H1 (cell line): ENCODE measurements at regions not wholly inside any gene's neighbourhood (a gene's known extent, or its start where the extent isn't known, plus 50 kb on each side); places are given as distances from the start of the nearest gene placed in this dataset.

ENCODE experiments used
- SP2 ChIP-seq: IDR thresholded peaks from 2 replicates; pipeline ENCODE4 v1.6.1; 2012; ENCODE audit warnings: mild to moderate bottlenecking, low read length, inconsistent platforms
- TF ChIP-seq, protein P1 (sequence below): IDR thresholded peaks from 2 replicates; pipeline ENCODE4 v1.6.1; 2012; ENCODE audit warnings: low read length, inconsistent platforms

DNA sequence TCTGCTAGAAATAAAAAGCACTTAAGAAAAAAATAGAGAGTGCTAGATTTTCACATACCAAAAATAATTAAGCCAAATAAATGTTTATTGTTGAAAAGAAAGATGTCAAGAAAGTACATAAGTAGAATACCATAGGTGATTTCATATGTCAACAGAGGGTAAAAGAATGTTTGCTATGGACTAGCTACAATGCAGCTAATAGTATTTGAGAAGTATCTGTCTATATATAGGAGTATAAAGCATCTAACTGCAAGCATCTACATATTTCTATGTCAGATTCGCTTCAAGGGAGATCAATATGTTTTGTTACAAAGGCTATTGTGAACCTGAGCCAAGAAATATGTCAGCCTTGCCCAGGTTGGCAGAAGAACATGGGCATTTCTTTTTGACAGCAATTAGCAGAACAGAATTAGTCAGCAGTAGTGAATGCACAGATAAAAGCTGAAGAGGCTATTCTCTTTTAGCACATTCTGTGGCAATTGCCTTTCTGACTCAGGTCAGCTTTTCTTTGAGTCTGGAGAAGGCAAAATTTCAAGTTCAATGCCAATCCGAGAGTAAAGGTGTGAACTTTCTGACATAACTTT lies 140.1 kb downstream of the ALG10B start (continued):
- TF ChIP-seq, protein P1, sequence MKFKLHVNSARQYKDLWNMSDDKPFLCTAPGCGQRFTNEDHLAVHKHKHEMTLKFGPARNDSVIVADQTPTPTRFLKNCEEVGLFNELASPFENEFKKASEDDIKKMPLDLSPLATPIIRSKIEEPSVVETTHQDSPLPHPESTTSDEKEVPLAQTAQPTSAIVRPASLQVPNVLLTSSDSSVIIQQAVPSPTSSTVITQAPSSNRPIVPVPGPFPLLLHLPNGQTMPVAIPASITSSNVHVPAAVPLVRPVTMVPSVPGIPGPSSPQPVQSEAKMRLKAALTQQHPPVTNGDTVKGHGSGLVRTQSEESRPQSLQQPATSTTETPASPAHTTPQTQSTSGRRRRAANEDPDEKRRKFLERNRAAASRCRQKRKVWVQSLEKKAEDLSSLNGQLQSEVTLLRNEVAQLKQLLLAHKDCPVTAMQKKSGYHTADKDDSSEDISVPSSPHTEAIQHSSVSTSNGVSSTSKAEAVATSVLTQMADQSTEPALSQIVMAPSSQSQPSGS, result no peak
- TF ChIP-seq SP2, result no peak
